Liver (tissue), 8 donors: ENCODE measurements at regions not wholly inside any gene's neighbourhood (a gene's known extent, or its start where the extent isn't known, plus 50 kb on each side); places are given as distances from the start of the nearest gene placed in this dataset.
"Not testable (repeated sequence)": the region's sequence is repeated elsewhere in the genome, so short reads cannot be mapped to it uniquely, and the experiment has no call there.

Source experiments
- DNase-seq: peaks from one replicate; pipeline ENCODE4 v3.0.0-alpha.2; 2017; ENCODE audit warnings: low spot score
- H3K27ac ChIP-seq, 2 donors: one replicate each; pipeline ENCODE4 v1.7.0; 2013; ENCODE audit warnings: inconsistent platforms in 2 of 2, low read length in 2 of 2, control low read depth in 1 of 2, low read depth in 1 of 2, mild to moderate bottlenecking in 1 of 2
- H3K27me3 ChIP-seq, 4 donors: one replicate each; pipeline versions ENCODE4 v1.6.1 to v1.7.0; 2013; ENCODE audit warnings: low read length in 3 of 4, inconsistent platforms in 1 of 4, mild to moderate bottlenecking in 1 of 4, moderate library complexity in 1 of 4; ENCODE audit not compliant: control insufficient read depth in 4 of 4, insufficient read depth in 4 of 4
- H3K36me3 ChIP-seq, 4 donors: one replicate each; pipeline versions ENCODE4 v1.6.1 to v1.7.0; 2013; ENCODE audit warnings: low read length in 3 of 4, mild to moderate bottlenecking in 3 of 4, low read depth in 1 of 4, moderate library complexity in 1 of 4; ENCODE audit not compliant: control insufficient read depth in 4 of 4, insufficient read depth in 3 of 4
- H3K4me1 ChIP-seq, 4 donors: one replicate each; pipeline versions ENCODE4 v1.6.1 to v1.7.0; 2013; ENCODE audit warnings: low read length in 3 of 4, mild to moderate bottlenecking in 3 of 4, moderate library complexity in 1 of 4; ENCODE audit not compliant: control insufficient read depth in 4 of 4, insufficient read depth in 4 of 4
- H3K4me3 ChIP-seq, 3 donors: one replicate each; pipeline versions ENCODE4 v1.6.1 to v1.7.0; 2013; ENCODE audit warnings: low read length in 3 of 3, control low read depth in 1 of 3, low read depth in 1 of 3, mild to moderate bottlenecking in 1 of 3
- H3K9ac ChIP-seq, 2 donors: one replicate each; pipeline ENCODE4 v1.7.0; 2013; ENCODE audit warnings: low read length in 2 of 2, mild to moderate bottlenecking in 2 of 2, moderate library complexity in 2 of 2, control low read depth in 1 of 2, low read depth in 1 of 2
- H3K9me3 ChIP-seq, 4 donors: one replicate each; pipeline versions ENCODE4 v1.6.1 to v1.7.0; 2013; ENCODE audit warnings: low read length in 3 of 4; ENCODE audit not compliant: control insufficient read depth in 4 of 4
- CTCF ChIP-seq: fragments of 150-350 bp; IDR thresholded peaks from 2 replicates; pipeline ENCODE4 v1.5.1; 2017; ENCODE audit warnings: improper control_type of control experiment, low read depth, low read length; ENCODE audit not compliant: missing input control
- EGR1 ChIP-seq, 2 donors: IDR thresholded peaks; 2 replicates each; pipeline ENCODE4 v1.6.1; 2016 to 2018; ENCODE audit warnings: antibody characterized with exemption in 2 of 2, low read depth in 2 of 2
- FOXA1 ChIP-seq: IDR thresholded peaks from 2 replicates; pipeline ENCODE4 v1.6.1; 2016; ENCODE audit warnings: antibody characterized with exemption
- FOXA2 ChIP-seq: IDR thresholded peaks from 2 replicates; pipeline ENCODE4 v1.6.1; 2016; ENCODE audit warnings: antibody characterized with exemption
- HNF4A ChIP-seq, 2 donors: conservative IDR thresholded peaks; 2 replicates each; pipeline ENCODE4 v1.6.1; 2016; ENCODE audit warnings: antibody characterized with exemption in 2 of 2, mild to moderate bottlenecking in 2 of 2
- JUND ChIP-seq, 2 donors: IDR thresholded peaks; 2 replicates each; pipeline ENCODE4 v1.6.1; 2016; ENCODE audit warnings: antibody characterized with exemption in 2 of 2
- NR2F2 ChIP-seq: IDR thresholded peaks from 2 replicates; pipeline ENCODE4 v1.6.1; 2016; ENCODE audit warnings: antibody characterized with exemption
- RAD21 ChIP-seq, 2 donors: IDR thresholded peaks; 2 replicates each; pipeline ENCODE4 v1.6.1; 2016; ENCODE audit warnings: antibody characterized with exemption in 2 of 2, mild to moderate bottlenecking in 2 of 2
- RXRA ChIP-seq, 2 donors: IDR thresholded peaks; 2 replicates each; pipeline ENCODE4 v1.6.1; 2017 to 2018; ENCODE audit warnings: antibody characterized with exemption in 2 of 2, mild to moderate bottlenecking in 1 of 2
- SP1 ChIP-seq: IDR thresholded peaks from 2 replicates; pipeline ENCODE4 v1.6.1; 2018; ENCODE audit warnings: antibody characterized with exemption, mild to moderate bottlenecking
- TAF1 ChIP-seq: conservative IDR thresholded peaks from 2 replicates; pipeline ENCODE4 v1.6.1; 2016; ENCODE audit warnings: antibody characterized with exemption, mild to moderate bottlenecking
- ZBTB33 ChIP-seq: IDR thresholded peaks from 2 replicates; pipeline ENCODE4 v1.6.1; 2016; ENCODE audit warnings: antibody characterized with exemption
- WGBS: extraction: QIAGEN DNeasy Blood & Tissue Kit; methylation state at CpG from one replicate; pipeline ENCODE4 v1.1.7; 2013; 5-methylcytosine and 5-hydroxymethylcytosine counted together
- donor health status: healthy.
- donor health status: healthy.
- donor health status: healthy.
- donor health status: healthy.
- donor health status: healthy.

- 44% methylated on average over 4 of the region's 4 CpGs for WGBS
- Histone ChIP-seq H3K4me3 (no peak overlapping the region), H3K36me3 (no peaks in the 10 kb centered on the region), H3K27ac (no peak overlapping the region), H3K9ac (no peak overlapping the region), H3K4me1 (peaks cover 0 to 6% (median 3%) of the 10 kb centered on the region in 4 donors), H3K9me3 (peaks cover 0 to 2% (median under 1%) of the 10 kb centered on the region in 4 donors), H3K27me3 (peaks cover 0 to 26% (median 11%) of the 10 kb centered on the region in 4 donors)
- DNase-seq = no peak
- TF ChIP-seq RXRA (IDR thresholded peaks at IDR 0.05) (no peak), SP1 (no peak)
Measured at GRCh38 chr4:3875466-3875865, 109.3 kb downstream of the ADRA2C start.

GRCh38 chr4:3876057-3876845 is 110.1 kb downstream of the ADRA2C start:
- H3K9me3 ChIP-seq, H3K9ac ChIP-seq, H3K4me3 ChIP-seq, H3K36me3 ChIP-seq, H3K27ac ChIP-seq, DNase-seq, H3K4me1 ChIP-seq: not testable (repeated sequence)
- peaks cover 0 to 28% (median 11%) of the 10 kb centered on the region in 4 donors for H3K27me3 ChIP-seq
- WGBS = 68% methylated on average over 18 of the region's 24 CpGs

GRCh38 chr4:3877236-3877635 is 111.1 kb downstream of the ADRA2C start:
- H3K9me3 ChIP-seq = peaks cover 0 to 2% (median under 1%) of the 10 kb centered on the region in 4 donors
- TF ChIP-seq TAF1 = no peak
- TF ChIP-seq NR2F2 = no peak
- no peak for TF ChIP-seq HNF4A (conservative IDR thresholded peaks at IDR 0.05)
- TF ChIP-seq FOXA1 = no peak
- no peak for TF ChIP-seq FOXA2
- no peak for TF ChIP-seq SP1
- no peak for TF ChIP-seq RAD21 (IDR thresholded peaks at IDR 0.05)
- no peak for TF ChIP-seq ZBTB33
- TF ChIP-seq JUND (IDR thresholded peaks at IDR 0.05) = no peak
- TF ChIP-seq EGR1 (IDR thresholded peaks at IDR 0.05; ENCODE audit: low read depth in 2 of 2) = no peak
- no peak for TF ChIP-seq RXRA (IDR thresholded peaks at IDR 0.05)
- TF ChIP-seq CTCF = no peak
- H3K9ac ChIP-seq = no peak overlapping the region
- DNase-seq = no peak
- no peak overlapping the region for H3K4me3 ChIP-seq
- H3K27ac ChIP-seq = no peak overlapping the region
- H3K4me1 ChIP-seq = no peaks in the 10 kb centered on the region
- no peaks in the 10 kb centered on the region for H3K36me3 ChIP-seq
- peaks cover 0 to 28% (median 11%) of the 10 kb centered on the region in 4 donors for H3K27me3 ChIP-seq
